Trophoblast cell (in vitro differentiated cells and primary cell): ENCODE measurements at regions not wholly inside any gene's neighbourhood (a gene's known extent, or its start where the extent isn't known, plus 50 kb on each side); places are given as distances from the start of the nearest gene placed in this dataset.

Experiments used
- DNase-seq, 2 donors: peaks; one replicate each; pipeline ENCODE4 v3.0.0-alpha.2; 2016
- H2AFZ ChIP-seq: 2 replicates; pipeline ENCODE4 v1.6.1; 2013; ENCODE audit warnings: low read length, moderate library complexity, mild to moderate bottlenecking; ENCODE audit not compliant: insufficient read depth, poor library complexity
- H2AK5ac ChIP-seq: 2 replicates; pipeline ENCODE4 v1.6.1; 2013; ENCODE audit warnings: mild to moderate bottlenecking, low read length
- H2BK120ac ChIP-seq: 2 replicates; pipeline ENCODE4 v1.6.1; 2013; ENCODE audit warnings: low read length, mild to moderate bottlenecking, moderate library complexity; ENCODE audit not compliant: insufficient read depth, poor library complexity
- H2BK12ac ChIP-seq: 2 replicates; pipeline ENCODE4 v1.6.1; 2013; ENCODE audit warnings: mild to moderate bottlenecking, low read length, moderate library complexity
- H2BK5ac ChIP-seq: 2 replicates; pipeline ENCODE4 v1.6.1; 2013; ENCODE audit warnings: low read length, low read depth, moderate library complexity, mild to moderate bottlenecking; ENCODE audit not compliant: poor library complexity
- H3K14ac ChIP-seq: 2 replicates; pipeline ENCODE4 v1.6.1; 2013; ENCODE audit warnings: mild to moderate bottlenecking, low read length
- H3K18ac ChIP-seq: 2 replicates; pipeline ENCODE4 v1.6.1; 2013; ENCODE audit warnings: mild to moderate bottlenecking, low read length
- H3K23ac ChIP-seq: 2 replicates; pipeline ENCODE4 v1.6.1; 2013; ENCODE audit warnings: low read length
- H3K27ac ChIP-seq: 2 replicates; pipeline ENCODE4 v1.5.1; 2013; ENCODE audit warnings: low read depth, mild to moderate bottlenecking, inconsistent platforms, low read length, moderate library complexity
- H3K27me3 ChIP-seq: 2 replicates; pipeline ENCODE4 v1.6.1; 2013; ENCODE audit warnings: inconsistent platforms, mild to moderate bottlenecking, low read length, moderate library complexity; ENCODE audit not compliant: insufficient read depth
- H3K36me3 ChIP-seq, 2 experiments: 1 replicate in 1 of 2; 2 replicates in 1 of 2; pipeline ENCODE4 v1.6.1; 2013; ENCODE audit warnings: low read length in 2 of 2, mild to moderate bottlenecking in 2 of 2, moderate library complexity in 1 of 2; ENCODE audit not compliant: insufficient read depth in 2 of 2, control insufficient read depth in 1 of 2
- H3K4ac ChIP-seq: 2 replicates; pipeline ENCODE4 v1.6.1; 2013; ENCODE audit warnings: low read depth, mild to moderate bottlenecking, low read length, moderate library complexity
- H3K4me1 ChIP-seq, 2 experiments: 1 replicate in 1 of 2; 2 replicates in 1 of 2; pipeline ENCODE4 v1.6.1; 2013; ENCODE audit warnings: low read length in 2 of 2, mild to moderate bottlenecking in 2 of 2, moderate library complexity in 1 of 2; ENCODE audit not compliant: insufficient read depth in 2 of 2, control insufficient read depth in 1 of 2
- H3K4me2 ChIP-seq: 2 replicates; pipeline ENCODE4 v1.6.1; 2013; ENCODE audit warnings: inconsistent platforms, mild to moderate bottlenecking, low read length, moderate library complexity
- H3K4me3 ChIP-seq: 2 replicates; pipeline ENCODE4 v1.5.1; 2013; ENCODE audit warnings: mild to moderate bottlenecking, low read depth, low read length, inconsistent platforms
- H3K79me1 ChIP-seq: one replicate; pipeline ENCODE4 v1.6.1; 2013; ENCODE audit warnings: low read length
- H3K79me2 ChIP-seq: 2 replicates; pipeline ENCODE4 v1.6.1; 2013; ENCODE audit warnings: low read length, mild to moderate bottlenecking; ENCODE audit not compliant: control insufficient read depth, insufficient read depth, poor library complexity
- H3K9ac ChIP-seq: 2 replicates; pipeline ENCODE4 v1.6.1; 2013; ENCODE audit warnings: mild to moderate bottlenecking, low read length
- H3K9me3 ChIP-seq: 2 replicates; pipeline ENCODE4 v1.6.1; 2013; ENCODE audit warnings: low read depth, mild to moderate bottlenecking, control low read depth, inconsistent platforms, low read length; ENCODE audit not compliant: insufficient read depth
- H4K12ac ChIP-seq: 2 replicates; pipeline ENCODE4 v1.6.1; 2013; ENCODE audit warnings: low read depth, mild to moderate bottlenecking, low read length, moderate library complexity
- H4K8ac ChIP-seq: 2 replicates; pipeline ENCODE4 v1.6.1; 2013; ENCODE audit warnings: low read depth, mild to moderate bottlenecking, low read length, moderate library complexity
- H4K91ac ChIP-seq: one replicate; pipeline ENCODE4 v1.6.1; 2013; ENCODE audit warnings: low read depth, mild to moderate bottlenecking, low read length, moderate library complexity
- WGBS: extraction: QIAGEN DNeasy Blood & Tissue Kit; methylation state at CpG from one replicate; pipeline ENCODE4 v1.1.7; 2013; ENCODE audit warnings: missing lambda C conversion rate; ENCODE audit not compliant: insufficient read length, insufficient coverage; ENCODE audit errors: extremely low coverage; 5-methylcytosine and 5-hydroxymethylcytosine counted together

- DNase-seq: no peak
- no peak overlapping the region for H3K14ac ChIP-seq
- H3K27ac ChIP-seq: no peak overlapping the region
- H2BK12ac ChIP-seq: no peak overlapping the region
- H3K4me1 ChIP-seq: peaks cover 0 to 3% of the 10 kb centered on the region in 2 experiments
- no peak overlapping the region for H4K8ac ChIP-seq
- no peak overlapping the region for H3K4me3 ChIP-seq
- no CpG with 5 or more reads among the region's 9 CpGs for WGBS
- H2BK120ac ChIP-seq: no peak overlapping the region
- no peaks in the 10 kb centered on the region for H3K27me3 ChIP-seq
- H3K36me3 ChIP-seq: no peaks in the 10 kb centered on the region
- no peak overlapping the region for H2BK5ac ChIP-seq
- H2AK5ac ChIP-seq: no peak overlapping the region
- H3K9ac ChIP-seq: no peak overlapping the region
- H3K18ac ChIP-seq: no peak overlapping the region
- H2AFZ ChIP-seq: no peak overlapping the region
- no peak overlapping the region for H4K91ac ChIP-seq
- no peak overlapping the region for H3K4me2 ChIP-seq
- H3K79me2 ChIP-seq: no peaks in the 10 kb centered on the region
- no peak overlapping the region for H3K4ac ChIP-seq
- H3K23ac ChIP-seq: no peak overlapping the region
- H4K12ac ChIP-seq: no peak overlapping the region
- no peaks in the 10 kb centered on the region for H3K9me3 ChIP-seq
- H3K79me1 ChIP-seq: no peaks in the 10 kb centered on the region
Measured at GRCh38 chr22:48516571-48516970, 1311.1 kb downstream of the BRD1 start.

GRCh38 chr22:48515571-48516200, 1312.0 kb downstream of the BRD1 start:
- Histone ChIP-seq H3K4me1 (peaks cover 5 to 10% of the 10 kb centered on the region in 2 experiments), H3K79me1 (no peaks in the 10 kb centered on the region), H3K79me2 (no peaks in the 10 kb centered on the region), H2BK120ac (no peak overlapping the region), H3K27me3 (no peaks in the 10 kb centered on the region), H3K9me3 (peaks cover under 1% of the 10 kb centered on the region), H3K4ac (no peak overlapping the region), H4K12ac (no peak overlapping the region), H3K14ac (no peak overlapping the region), H3K4me2 (no peak overlapping the region), H2BK12ac (no peak overlapping the region), H3K18ac (no peak overlapping the region), H3K23ac (no peak overlapping the region), H4K8ac (no peak overlapping the region), H4K91ac (no peak overlapping the region), H3K4me3 (no peak overlapping the region), H2BK5ac (no peak overlapping the region), H2AFZ (no peak overlapping the region), H3K27ac (no peak overlapping the region), H3K9ac (no peak overlapping the region), H3K36me3 (no peaks in the 10 kb centered on the region), H2AK5ac (no peak overlapping the region)
- DNase-seq: no peak
- whole genome bisulfite sequencing: no CpG with 5 or more reads among the region's 24 CpGs

GRCh38 chr22:48513929-48514328, 1313.7 kb downstream of the BRD1 start:
- Histone ChIP-seq H2BK12ac (no peak overlapping the region), H3K4ac (no peak overlapping the region), H3K18ac (no peak overlapping the region), H3K9me3 (peaks cover 2% of the 10 kb centered on the region), H3K4me1 (peaks cover 6 to 13% of the 10 kb centered on the region in 2 experiments), H3K4me2 (no peak overlapping the region), H4K12ac (no peak overlapping the region), H3K23ac (no peak overlapping the region), H3K36me3 (no peaks in the 10 kb centered on the region), H3K79me1 (no peaks in the 10 kb centered on the region), H3K79me2 (no peaks in the 10 kb centered on the region), H2BK5ac (no peak overlapping the region), H3K14ac (no peak overlapping the region), H4K91ac (no peak overlapping the region), H3K9ac (no peak overlapping the region), H4K8ac (no peak overlapping the region), H2BK120ac (no peak overlapping the region), H3K27ac (no peak overlapping the region), H3K27me3 (no peaks in the 10 kb centered on the region), H2AFZ (no peak overlapping the region), H2AK5ac (no peak overlapping the region), H3K4me3 (no peak overlapping the region)
- WGBS: no CpG with 5 or more reads among the region's 10 CpGs
- no peak for DNase-seq

GRCh38 chr22:48513446-48513845, 1314.2 kb downstream of the BRD1 start:
- no peaks in the 10 kb centered on the region for H3K79me1 ChIP-seq
- peaks cover 6 to 13% of the 10 kb centered on the region in 2 experiments for H3K4me1 ChIP-seq
- no peaks in the 10 kb centered on the region for H3K79me2 ChIP-seq
- no peak overlapping the region for H3K14ac ChIP-seq
- no peaks in the 10 kb centered on the region for H3K36me3 ChIP-seq
- H3K27ac ChIP-seq: no peak overlapping the region
- no peak overlapping the region for H2AK5ac ChIP-seq
- H3K4ac ChIP-seq: no peak overlapping the region
- no peak for DNase-seq
- WGBS: no CpG with 5 or more reads among the region's 10 CpGs
- H3K18ac ChIP-seq: no peak overlapping the region
- H2BK5ac ChIP-seq: no peak overlapping the region
- no peak overlapping the region for H3K9ac ChIP-seq
- no peak overlapping the region for H2BK12ac ChIP-seq
- H4K8ac ChIP-seq: no peak overlapping the region
- H4K12ac ChIP-seq: no peak overlapping the region
- H2BK120ac ChIP-seq: no peak overlapping the region
- H3K9me3 ChIP-seq: peaks cover 2% of the 10 kb centered on the region
- no peaks in the 10 kb centered on the region for H3K27me3 ChIP-seq
- no peak overlapping the region for H4K91ac ChIP-seq
- H3K4me3 ChIP-seq: no peak overlapping the region
- H3K4me2 ChIP-seq: no peak overlapping the region
- no peak overlapping the region for H3K23ac ChIP-seq
- H2AFZ ChIP-seq: no peak overlapping the region
